ENCODE measurements at regions not wholly inside any gene's neighbourhood (a gene's known extent, or its start where the extent isn't known, plus 50 kb on each side); places are given as distances from the start of the nearest gene placed in this dataset.

- Histone ChIP-seq H3K27me3 (ENCODE audit: control insufficient read depth, insufficient read depth, low read length) (no peaks in the 10 kb centered on the region), H3K4me3 (ENCODE audit: low read depth in 2 of 2, low read length in 2 of 2) (no peak overlapping the region), H3K4me1 (ENCODE audit: control insufficient read depth, insufficient read depth, low read length) (no peaks in the 10 kb centered on the region), H3K9me3 (ENCODE audit: control insufficient read depth, insufficient read depth, low read depth, low read length) (no peaks in the 10 kb centered on the region), H3K27ac (ENCODE audit: low read length) (no peak overlapping the region), H3K36me3 (ENCODE audit: control insufficient read depth, insufficient read depth, low read length) (no peaks in the 10 kb centered on the region)
- ATAC-seq = no peak
- no peak for DNase-seq (ENCODE audit: low read depth, low spot score)
- TF ChIP-seq TCF7L2 (IDR thresholded peaks at IDR 0.05; ENCODE audit: low read depth, low read length) = no peak
- no peak for TF ChIP-seq POLR2AphosphoS5 (IDR thresholded peaks at IDR 0.05; ENCODE audit: low read depth, low read length)
- TF ChIP-seq CTCF (IDR thresholded peaks at IDR 0.05) = no peak
- no peak for TF ChIP-seq SIN3A (IDR thresholded peaks at IDR 0.05; ENCODE audit: borderline replicate concordance, insufficient read depth, low read depth, low read length)
- TF ChIP-seq, protein P1, sequence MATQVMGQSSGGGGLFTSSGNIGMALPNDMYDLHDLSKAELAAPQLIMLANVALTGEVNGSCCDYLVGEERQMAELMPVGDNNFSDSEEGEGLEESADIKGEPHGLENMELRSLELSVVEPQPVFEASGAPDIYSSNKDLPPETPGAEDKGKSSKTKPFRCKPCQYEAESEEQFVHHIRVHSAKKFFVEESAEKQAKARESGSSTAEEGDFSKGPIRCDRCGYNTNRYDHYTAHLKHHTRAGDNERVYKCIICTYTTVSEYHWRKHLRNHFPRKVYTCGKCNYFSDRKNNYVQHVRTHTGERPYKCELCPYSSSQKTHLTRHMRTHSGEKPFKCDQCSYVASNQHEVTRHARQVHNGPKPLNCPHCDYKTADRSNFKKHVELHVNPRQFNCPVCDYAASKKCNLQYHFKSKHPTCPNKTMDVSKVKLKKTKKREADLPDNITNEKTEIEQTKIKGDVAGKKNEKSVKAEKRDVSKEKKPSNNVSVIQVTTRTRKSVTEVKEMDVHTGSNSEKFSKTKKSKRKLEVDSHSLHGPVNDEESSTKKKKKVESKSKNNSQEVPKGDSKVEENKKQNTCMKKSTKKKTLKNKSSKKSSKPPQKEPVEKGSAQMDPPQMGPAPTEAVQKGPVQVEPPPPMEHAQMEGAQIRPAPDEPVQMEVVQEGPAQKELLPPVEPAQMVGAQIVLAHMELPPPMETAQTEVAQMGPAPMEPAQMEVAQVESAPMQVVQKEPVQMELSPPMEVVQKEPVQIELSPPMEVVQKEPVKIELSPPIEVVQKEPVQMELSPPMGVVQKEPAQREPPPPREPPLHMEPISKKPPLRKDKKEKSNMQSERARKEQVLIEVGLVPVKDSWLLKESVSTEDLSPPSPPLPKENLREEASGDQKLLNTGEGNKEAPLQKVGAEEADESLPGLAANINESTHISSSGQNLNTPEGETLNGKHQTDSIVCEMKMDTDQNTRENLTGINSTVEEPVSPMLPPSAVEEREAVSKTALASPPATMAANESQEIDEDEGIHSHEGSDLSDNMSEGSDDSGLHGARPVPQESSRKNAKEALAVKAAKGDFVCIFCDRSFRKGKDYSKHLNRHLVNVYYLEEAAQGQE (IDR thresholded peaks at IDR 0.05; ENCODE audit: insufficient read depth in 1 of 2, low read depth in 2 of 2, low read length in 1 of 2) = no peak
- POLR2A ChIA-PET = no interaction called here
- intact Hi-C loops (cut with micrococcal nuclease; ENCODE audit: unreplicated experiment) = no loop called here
- BruUV-seq (replicated peaks) = no TSS peak
- in situ Hi-C loops (cut with HindIII; ENCODE audit: low pct_unique_long_range_greater_than_20kb, low sequenced_read_pairs) = no loop called here
- CTCF ChIA-PET = no interaction called here
Observed at GRCh38 chr14:87676814-87677437, 316.1 kb downstream of the GALC start.

DNA sequence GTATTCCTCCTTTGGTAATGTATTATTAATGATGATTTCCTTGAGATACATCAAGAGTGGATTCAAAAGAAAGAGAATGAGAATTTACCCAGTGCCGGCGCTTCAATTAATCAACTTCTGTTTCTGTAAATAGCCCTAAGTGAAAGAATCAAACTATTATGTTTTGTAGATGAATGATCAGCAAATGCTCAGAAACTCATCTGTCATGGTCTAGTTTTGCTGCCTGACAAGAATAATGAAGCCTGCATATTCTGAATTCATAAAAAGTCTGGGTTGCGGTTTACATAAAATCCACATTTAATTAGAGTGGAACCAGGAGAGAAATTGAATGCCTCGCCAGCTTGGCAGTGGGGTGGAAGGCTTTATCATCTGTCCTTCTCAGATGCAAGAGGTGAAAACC, 325.3 kb downstream of the GALC start:
- H3K9me3 ChIP-seq (ENCODE audit: control insufficient read depth, insufficient read depth, low read depth, low read length) = no peaks in the 10 kb centered on the region
- H3K27ac ChIP-seq (ENCODE audit: low read length) = no peak overlapping the region
- no peaks in the 10 kb centered on the region for H3K36me3 ChIP-seq (ENCODE audit: control insufficient read depth, insufficient read depth, low read length)
- H3K4me1 ChIP-seq (ENCODE audit: control insufficient read depth, insufficient read depth, low read length) = no peaks in the 10 kb centered on the region
- ChIA-PET CTCF (no interaction called here), POLR2A (no interaction called here)
- TF ChIP-seq, protein P1 (IDR thresholded peaks at IDR 0.05; ENCODE audit: insufficient read depth in 1 of 2, low read depth in 2 of 2, low read length in 1 of 2) = no peak
- TF ChIP-seq POLR2AphosphoS5 (IDR thresholded peaks at IDR 0.05; ENCODE audit: low read depth, low read length) = no peak
- no peak overlapping the region for H3K4me3 ChIP-seq (ENCODE audit: low read depth in 2 of 2, low read length in 2 of 2)
- BruUV-seq (replicated peaks) = no TSS peak
- no peaks in the 10 kb centered on the region for H3K27me3 ChIP-seq (ENCODE audit: control insufficient read depth, insufficient read depth, low read length)
- no peak for DNase-seq (ENCODE audit: low read depth, low spot score)
- intact Hi-C loops (cut with micrococcal nuclease; ENCODE audit: unreplicated experiment) = no loop called here
- in situ Hi-C loops (cut with HindIII; ENCODE audit: low pct_unique_long_range_greater_than_20kb, low sequenced_read_pairs) = no loop called here
- ATAC-seq = no peak

All from Panc1 (cell line).